RPMI7951 (cell line): ENCODE measurements at regions not wholly inside any gene's neighbourhood (a gene's known extent, or its start where the extent isn't known, plus 50 kb on each side); places are given as distances from the start of the nearest gene placed in this dataset.

Experiments
- DNase-seq: peaks from one replicate; pipeline ENCODE4 v3.0.0-alpha.2; 2012; ENCODE audit warnings: low read depth

- DNase-seq: peak; percentile 59
These were observed 303.1 kb downstream of the HAO1 start for GRCh38 chr20:7637184-7637583.

GRCh38 chr20:7650086-7650879 is 290.0 kb downstream of the HAO1 start:
- peak; percentile 65 for DNase-seq

GRCh38 chr20:7654231-7654630 is 286.0 kb downstream of the HAO1 start:
- DNase-seq: no peak

- DNase-seq: no peak
These were observed 283.4 kb downstream of the HAO1 start for GRCh38 chr20:7656687-7657467.

GRCh38 chr20:7657569-7657968 is 282.7 kb downstream of the HAO1 start:
- DNase-seq: no peak

GRCh38 chr20:7660165-7660564 is 280.1 kb downstream of the HAO1 start:
- no peak for DNase-seq

GRCh38 chr20:7665376-7665775 is 274.9 kb downstream of the HAO1 start:
- no peak for DNase-seq

- no peak for DNase-seq
These were observed 273.1 kb downstream of the HAO1 start for GRCh38 chr20:7667194-7667593.

- DNase-seq: no peak
These were observed 267.7 kb downstream of the HAO1 start for GRCh38 chr20:7672571-7672970.

- peak; percentile 60 for DNase-seq
These were observed 266.4 kb downstream of the HAO1 start for GRCh38 chr20:7673841-7674240.

GRCh38 chr20:7682916-7683315 is 257.3 kb downstream of the HAO1 start:
- no peak for DNase-seq

GRCh38 chr20:7687065-7687464 is 253.2 kb downstream of the HAO1 start:
- no peak for DNase-seq

- no peak for DNase-seq
These were observed 251.1 kb downstream of the HAO1 start for GRCh38 chr20:7689151-7689550.

GRCh38 chr20:7691647-7692269 is 248.5 kb downstream of the HAO1 start:
- peak; percentile 39 for DNase-seq

- no peak for DNase-seq
These were observed 247.8 kb downstream of the HAO1 start for GRCh38 chr20:7692478-7692877.

GRCh38 chr20:7693761-7694160 is 246.5 kb downstream of the HAO1 start:
- peak; percentile 57 for DNase-seq

GRCh38 chr20:7695051-7695495 is 245.2 kb downstream of the HAO1 start:
- no peak for DNase-seq

GRCh38 chr20:7695635-7696034 is 244.6 kb downstream of the HAO1 start:
- DNase-seq: peak; percentile 51

GRCh38 chr20:7696311-7696710 is 243.9 kb downstream of the HAO1 start:
- DNase-seq: no peak

GRCh38 chr20:7702141-7702540 is 238.1 kb downstream of the HAO1 start:
- DNase-seq: no peak

GRCh38 chr20:7703551-7703961 is 236.7 kb downstream of the HAO1 start:
- no peak for DNase-seq

- no peak for DNase-seq
These were observed 236.3 kb downstream of the HAO1 start for GRCh38 chr20:7703996-7704395.

- no peak for DNase-seq
These were observed 232.1 kb downstream of the HAO1 start for GRCh38 chr20:7708112-7708511.
